ENCODE measurements at regions not wholly inside any gene's neighbourhood (a gene's known extent, or its start where the extent isn't known, plus 50 kb on each side); places are given as distances from the start of the nearest gene placed in this dataset.
A peak's percentile ranks its signal among the peaks of the same experiment; 100 is the strongest.

DNA sequence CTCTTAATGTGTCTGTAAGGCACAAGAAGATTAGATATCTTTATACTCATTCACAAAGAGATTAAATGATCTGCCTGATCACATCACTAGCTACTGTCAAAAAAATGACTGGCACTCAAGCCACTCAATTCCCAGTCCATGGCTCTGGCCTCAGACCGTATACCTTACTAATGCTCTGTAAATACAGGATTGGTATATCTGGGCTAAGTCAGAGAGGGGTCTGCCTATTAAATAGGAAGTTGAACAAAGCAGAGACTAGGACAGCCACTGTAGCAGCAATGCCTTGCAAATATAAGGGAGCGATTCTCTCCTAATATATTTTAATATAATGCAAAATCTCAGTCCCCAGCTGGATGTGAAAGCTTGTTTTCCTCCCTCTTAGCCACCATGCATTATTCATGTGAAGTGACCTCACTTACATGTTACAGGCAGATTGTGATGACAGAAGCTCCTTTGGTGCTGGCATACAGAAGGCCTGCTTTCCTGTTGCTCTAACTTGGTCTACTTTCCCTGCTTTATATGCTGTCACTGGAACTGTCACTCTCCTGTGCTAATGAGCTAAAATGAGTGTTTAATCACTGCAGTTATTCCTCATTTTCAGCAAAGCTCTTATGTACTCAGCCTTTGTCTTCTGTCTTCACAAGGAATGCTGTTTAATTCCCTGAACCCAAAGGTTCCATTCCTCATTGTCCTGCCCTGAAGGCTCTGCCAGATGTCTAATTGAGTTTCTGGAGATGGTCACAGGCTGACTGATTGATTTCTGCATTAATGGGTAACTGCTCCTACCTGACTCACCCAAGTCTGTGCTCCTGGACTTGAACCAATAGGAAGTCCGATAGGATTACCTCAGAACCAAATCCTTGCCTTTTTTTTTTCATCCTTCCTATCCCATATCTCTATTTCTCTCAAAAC lies 578.2 kb downstream of the KLHL13 start:
- no peaks in the 10 kb centered on the region for H3K9me3 ChIP-seq (ENCODE audit: insufficient read depth, low read depth, low read length)
- no peak overlapping the region for H2AFZ ChIP-seq (ENCODE audit: low read depth, low read length)
- H3K36me3 ChIP-seq (ENCODE audit: insufficient read depth, low read length), result no peaks in the 10 kb centered on the region
- no peaks in the 10 kb centered on the region for H3K27me3 ChIP-seq (ENCODE audit: insufficient read depth, low read length)
- H3K27ac ChIP-seq (ENCODE audit: low read depth, low read length), result no peak overlapping the region
- no peak overlapping the region for H3K27ac Mint-ChIP-seq (ENCODE audit: unreplicated experiment)
- DNase-seq (ENCODE audit: low read depth) (no peak), FAIRE-seq (no peak)
- H3K27me3 Mint-ChIP-seq (ENCODE audit: low read depth, unreplicated experiment), result peaks cover 2% of the 10 kb centered on the region
- H3K9ac ChIP-seq (ENCODE audit: low read length), result no peak overlapping the region
- H3K4me1 Mint-ChIP-seq (ENCODE audit: low read depth, unreplicated experiment), result no peaks in the 10 kb centered on the region
- no peaks in the 10 kb centered on the region for H3K9me3 Mint-ChIP-seq (ENCODE audit: unreplicated experiment)
- H3K4me3 ChIP-seq (ENCODE audit: insufficient read depth, low read depth, low read length), result no peak overlapping the region
- TF ChIP-seq, protein P1, sequence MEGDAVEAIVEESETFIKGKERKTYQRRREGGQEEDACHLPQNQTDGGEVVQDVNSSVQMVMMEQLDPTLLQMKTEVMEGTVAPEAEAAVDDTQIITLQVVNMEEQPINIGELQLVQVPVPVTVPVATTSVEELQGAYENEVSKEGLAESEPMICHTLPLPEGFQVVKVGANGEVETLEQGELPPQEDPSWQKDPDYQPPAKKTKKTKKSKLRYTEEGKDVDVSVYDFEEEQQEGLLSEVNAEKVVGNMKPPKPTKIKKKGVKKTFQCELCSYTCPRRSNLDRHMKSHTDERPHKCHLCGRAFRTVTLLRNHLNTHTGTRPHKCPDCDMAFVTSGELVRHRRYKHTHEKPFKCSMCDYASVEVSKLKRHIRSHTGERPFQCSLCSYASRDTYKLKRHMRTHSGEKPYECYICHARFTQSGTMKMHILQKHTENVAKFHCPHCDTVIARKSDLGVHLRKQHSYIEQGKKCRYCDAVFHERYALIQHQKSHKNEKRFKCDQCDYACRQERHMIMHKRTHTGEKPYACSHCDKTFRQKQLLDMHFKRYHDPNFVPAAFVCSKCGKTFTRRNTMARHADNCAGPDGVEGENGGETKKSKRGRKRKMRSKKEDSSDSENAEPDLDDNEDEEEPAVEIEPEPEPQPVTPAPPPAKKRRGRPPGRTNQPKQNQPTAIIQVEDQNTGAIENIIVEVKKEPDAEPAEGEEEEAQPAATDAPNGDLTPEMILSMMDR (IDR thresholded peaks at IDR 0.05; ENCODE audit: insufficient read depth, low read depth, low read length), result no peak
- TF ChIP-seq EZH2 (IDR thresholded peaks at IDR 0.05; ENCODE audit: insufficient read depth, low read length), result no peak
- no peak overlapping the region for H3K4me2 ChIP-seq (ENCODE audit: low read length)
- H3K36me3 Mint-ChIP-seq (ENCODE audit: low read depth, unreplicated experiment), result no peaks in the 10 kb centered on the region
- no peaks in the 10 kb centered on the region for H3K4me1 ChIP-seq (ENCODE audit: insufficient read depth, low read length)
- H4K20me1 ChIP-seq (ENCODE audit: insufficient read depth, low read length), result no peaks in the 10 kb centered on the region
- H3K4me3 Mint-ChIP-seq (ENCODE audit: unreplicated experiment), result no peak overlapping the region
- H3K79me2 ChIP-seq (ENCODE audit: insufficient read depth, low read length), result no peaks in the 10 kb centered on the region

DNA sequence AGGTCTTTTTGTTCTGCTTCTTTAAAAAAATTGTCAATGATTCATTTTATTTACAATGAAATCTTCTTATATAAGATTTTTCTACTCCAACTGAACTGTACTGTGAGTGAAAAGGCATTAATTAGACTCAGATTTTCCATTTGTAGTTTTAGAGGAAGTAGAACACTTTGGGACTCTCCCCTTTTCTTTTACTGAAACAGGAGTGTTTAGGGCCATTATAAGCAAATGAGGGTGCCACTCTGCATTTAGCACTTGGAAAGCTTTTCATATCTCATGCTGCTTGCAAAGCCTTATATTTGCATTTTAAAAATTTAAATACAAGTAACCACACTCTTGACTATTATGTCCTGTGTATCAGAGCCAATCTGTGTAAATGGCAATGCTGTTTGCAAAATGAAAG lies 584.3 kb downstream of the KLHL13 start:
- no peak overlapping the region for H3K27ac ChIP-seq (ENCODE audit: low read depth, low read length)
- no peaks in the 10 kb centered on the region for H3K4me1 Mint-ChIP-seq (ENCODE audit: low read depth, unreplicated experiment)
- no peaks in the 10 kb centered on the region for H4K20me1 ChIP-seq (ENCODE audit: insufficient read depth, low read length)
- no peak overlapping the region for H3K4me3 ChIP-seq (ENCODE audit: insufficient read depth, low read depth, low read length)
- no peaks in the 10 kb centered on the region for H3K79me2 ChIP-seq (ENCODE audit: insufficient read depth, low read length)
- DNase-seq (ENCODE audit: low read depth) (no peak), FAIRE-seq (peak; percentile 74)
- no peaks in the 10 kb centered on the region for H3K27me3 ChIP-seq (ENCODE audit: insufficient read depth, low read length)
- no peaks in the 10 kb centered on the region for H3K9me3 ChIP-seq (ENCODE audit: insufficient read depth, low read depth, low read length)
- H3K36me3 ChIP-seq (ENCODE audit: insufficient read depth, low read length), result no peaks in the 10 kb centered on the region
- H3K4me1 ChIP-seq (ENCODE audit: insufficient read depth, low read length), result no peaks in the 10 kb centered on the region
- H3K4me3 Mint-ChIP-seq (ENCODE audit: unreplicated experiment), result no peak overlapping the region
- H3K27ac Mint-ChIP-seq (ENCODE audit: unreplicated experiment), result no peak overlapping the region
- no peaks in the 10 kb centered on the region for H3K9me3 Mint-ChIP-seq (ENCODE audit: unreplicated experiment)
- no peak overlapping the region for H3K4me2 ChIP-seq (ENCODE audit: low read length)
- TF ChIP-seq EZH2 (IDR thresholded peaks at IDR 0.05; ENCODE audit: insufficient read depth, low read length), result no peak
- TF ChIP-seq, protein P1 (IDR thresholded peaks at IDR 0.05; ENCODE audit: insufficient read depth, low read depth, low read length), result no peak
- no peak overlapping the region for H2AFZ ChIP-seq (ENCODE audit: low read depth, low read length)
- H3K9ac ChIP-seq (ENCODE audit: low read length), result no peak overlapping the region
- no peaks in the 10 kb centered on the region for H3K27me3 Mint-ChIP-seq (ENCODE audit: low read depth, unreplicated experiment)
- no peaks in the 10 kb centered on the region for H3K36me3 Mint-ChIP-seq (ENCODE audit: low read depth, unreplicated experiment)
